ENCODE measurements at regions not wholly inside any gene's neighbourhood (a gene's known extent, or its start where the extent isn't known, plus 50 kb on each side); places are given as distances from the start of the nearest gene placed in this dataset.

DNA sequence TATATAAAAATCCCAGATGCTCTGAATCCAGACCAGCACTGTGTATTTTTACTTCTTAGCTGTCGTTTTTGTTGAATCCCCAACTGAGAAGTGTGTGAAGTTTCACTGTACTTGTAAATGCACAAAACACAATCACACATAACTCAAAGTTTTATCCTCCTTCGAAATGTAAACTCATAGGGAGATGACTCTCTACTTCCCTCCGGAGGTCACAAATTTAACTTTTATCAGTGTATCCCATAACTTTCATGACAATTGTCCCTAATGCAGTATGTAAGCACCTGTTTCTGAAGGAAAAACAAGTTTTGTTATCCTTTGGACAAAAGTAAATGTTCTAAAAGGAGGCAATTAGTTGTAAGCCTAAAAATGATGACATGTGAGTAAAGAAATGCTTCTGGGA lies 665.0 kb upstream of the SLITRK6 start:
- TF ChIP-seq, protein P1, sequence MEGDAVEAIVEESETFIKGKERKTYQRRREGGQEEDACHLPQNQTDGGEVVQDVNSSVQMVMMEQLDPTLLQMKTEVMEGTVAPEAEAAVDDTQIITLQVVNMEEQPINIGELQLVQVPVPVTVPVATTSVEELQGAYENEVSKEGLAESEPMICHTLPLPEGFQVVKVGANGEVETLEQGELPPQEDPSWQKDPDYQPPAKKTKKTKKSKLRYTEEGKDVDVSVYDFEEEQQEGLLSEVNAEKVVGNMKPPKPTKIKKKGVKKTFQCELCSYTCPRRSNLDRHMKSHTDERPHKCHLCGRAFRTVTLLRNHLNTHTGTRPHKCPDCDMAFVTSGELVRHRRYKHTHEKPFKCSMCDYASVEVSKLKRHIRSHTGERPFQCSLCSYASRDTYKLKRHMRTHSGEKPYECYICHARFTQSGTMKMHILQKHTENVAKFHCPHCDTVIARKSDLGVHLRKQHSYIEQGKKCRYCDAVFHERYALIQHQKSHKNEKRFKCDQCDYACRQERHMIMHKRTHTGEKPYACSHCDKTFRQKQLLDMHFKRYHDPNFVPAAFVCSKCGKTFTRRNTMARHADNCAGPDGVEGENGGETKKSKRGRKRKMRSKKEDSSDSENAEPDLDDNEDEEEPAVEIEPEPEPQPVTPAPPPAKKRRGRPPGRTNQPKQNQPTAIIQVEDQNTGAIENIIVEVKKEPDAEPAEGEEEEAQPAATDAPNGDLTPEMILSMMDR (IDR thresholded peaks at IDR 0.05), result no peak
- TF ChIP-seq POLR2A (IDR thresholded peaks at IDR 0.05), result no peak
